HG03442 (cell line): ENCODE measurements at regions not wholly inside any gene's neighbourhood (a gene's known extent, or its start where the extent isn't known, plus 50 kb on each side); places are given as distances from the start of the nearest gene placed in this dataset.

Experiments
- ATAC-seq: cut with Tn5 transposase; IDR thresholded peaks from one replicate; pipeline ENCODE4 v1.9.1; 2021; ENCODE audit warnings: mild to moderate bottlenecking, moderate library complexity; ENCODE audit not compliant: unreplicated experiment

GRCh38 chr5:3344671-3345070 lies 251.0 kb upstream of the IRX1 start:
- no peak for ATAC-seq

- no peak for ATAC-seq
These were observed 251.7 kb upstream of the IRX1 start for GRCh38 chr5:3343911-3344310.

GRCh38 chr5:3343211-3343610 lies 252.4 kb upstream of the IRX1 start:
- no peak for ATAC-seq

- ATAC-seq: no peak
These were observed 253.1 kb upstream of the IRX1 start for GRCh38 chr5:3342271-3343100.

- no peak for ATAC-seq
These were observed 254.0 kb upstream of the IRX1 start for GRCh38 chr5:3341446-3342240.

- ATAC-seq: no peak
These were observed 255.2 kb upstream of the IRX1 start for GRCh38 chr5:3340471-3340870.

- no peak for ATAC-seq
These were observed 255.9 kb upstream of the IRX1 start for GRCh38 chr5:3339798-3340115.

- no peak for ATAC-seq
These were observed 256.4 kb upstream of the IRX1 start for GRCh38 chr5:3339092-3339797.

- ATAC-seq: no peak
These were observed 257.7 kb upstream of the IRX1 start for GRCh38 chr5:3337812-3338541.

- ATAC-seq: no peak
These were observed 259.0 kb upstream of the IRX1 start for GRCh38 chr5:3336666-3337065.

- no peak for ATAC-seq
These were observed 260.3 kb upstream of the IRX1 start for GRCh38 chr5:3335301-3335700.

GRCh38 chr5:3333836-3334235 lies 261.8 kb upstream of the IRX1 start:
- no peak for ATAC-seq

GRCh38 chr5:3333105-3333504 lies 262.5 kb upstream of the IRX1 start:
- no peak for ATAC-seq

GRCh38 chr5:3331819-3332218 lies 263.8 kb upstream of the IRX1 start:
- ATAC-seq: no peak

- no peak for ATAC-seq
These were observed 265.2 kb upstream of the IRX1 start for GRCh38 chr5:3330442-3330841.

GRCh38 chr5:3329427-3329826 lies 266.2 kb upstream of the IRX1 start:
- no peak for ATAC-seq

GRCh38 chr5:3326841-3327232 lies 268.8 kb upstream of the IRX1 start:
- no peak for ATAC-seq

- ATAC-seq: no peak
These were observed 269.4 kb upstream of the IRX1 start for GRCh38 chr5:3325972-3326840.

- no peak for ATAC-seq
These were observed 270.2 kb upstream of the IRX1 start for GRCh38 chr5:3325201-3325971.
